ENCODE measurements at regions not wholly inside any gene's neighbourhood (a gene's known extent, or its start where the extent isn't known, plus 50 kb on each side); places are given as distances from the start of the nearest gene placed in this dataset.

GRCh38 chr11:116310226-116310625 is 462.6 kb downstream of the BUD13 start:
- in situ Hi-C loops (cut with HindIII; ENCODE audit: low sequenced_read_pairs) = no loop called here
- no peak for TF ChIP-seq CTCF (IDR thresholded peaks at IDR 0.05; ENCODE audit: low read depth, low read length, missing control alignments)
- no peak overlapping the region for H3K4me3 ChIP-seq (ENCODE audit: low read depth, low read length)
- DNase-seq (ENCODE audit: low read depth) = peak; percentile 76

DNA sequence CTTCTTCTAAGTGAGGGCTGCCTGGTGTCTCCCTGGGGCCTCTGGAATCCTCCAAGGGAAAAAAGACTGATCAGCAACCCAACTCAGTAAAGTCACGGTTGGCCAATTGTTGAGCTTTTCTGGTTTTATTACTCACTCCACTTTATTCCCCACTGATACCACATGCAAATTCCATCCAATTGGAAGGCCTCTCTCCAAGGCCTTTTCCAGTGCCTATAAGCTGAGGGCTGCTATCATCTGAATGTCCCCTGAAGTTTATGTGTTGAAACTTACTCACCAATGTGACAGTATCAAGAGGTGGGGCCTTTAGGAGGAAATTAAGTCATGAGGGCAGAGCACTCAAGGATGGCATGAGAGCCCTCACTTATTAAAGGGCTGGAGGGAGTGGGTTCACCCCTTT is 463.3 kb downstream of the BUD13 start:
- in situ Hi-C loops (cut with HindIII; ENCODE audit: low sequenced_read_pairs) = no loop called here
- no peak for DNase-seq (ENCODE audit: low read depth)
- no peak for TF ChIP-seq CTCF (IDR thresholded peaks at IDR 0.05; ENCODE audit: low read depth, low read length, missing control alignments)
- H3K4me3 ChIP-seq (ENCODE audit: low read depth, low read length) = no peak overlapping the region

DNA sequence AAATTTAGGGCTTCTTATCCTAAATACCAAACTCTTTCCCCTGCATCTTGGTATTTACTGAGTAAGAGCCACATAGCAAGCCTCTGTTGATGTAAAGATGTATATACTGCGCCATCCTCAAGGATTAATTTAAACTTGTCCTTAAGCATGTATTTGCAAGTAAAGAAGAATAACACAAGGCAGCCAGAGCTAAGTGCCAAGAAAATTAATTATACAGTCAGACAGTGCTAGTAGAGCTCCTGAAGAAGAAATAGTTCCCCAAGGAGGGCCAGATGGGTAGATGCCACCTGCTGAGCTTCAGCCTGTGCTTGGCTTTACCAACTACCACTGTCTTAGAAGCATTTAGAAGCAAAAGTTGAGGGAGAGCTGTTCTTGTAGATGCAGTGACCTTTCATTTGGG is 470.0 kb downstream of the BUD13 start:
- in situ Hi-C loops (cut with HindIII; ENCODE audit: low sequenced_read_pairs) = no loop called here
- H3K4me3 ChIP-seq (ENCODE audit: low read depth, low read length) = no peak overlapping the region
- no peak for TF ChIP-seq CTCF (IDR thresholded peaks at IDR 0.05; ENCODE audit: low read depth, low read length, missing control alignments)
- DNase-seq (ENCODE audit: low read depth) = no peak

DNA sequence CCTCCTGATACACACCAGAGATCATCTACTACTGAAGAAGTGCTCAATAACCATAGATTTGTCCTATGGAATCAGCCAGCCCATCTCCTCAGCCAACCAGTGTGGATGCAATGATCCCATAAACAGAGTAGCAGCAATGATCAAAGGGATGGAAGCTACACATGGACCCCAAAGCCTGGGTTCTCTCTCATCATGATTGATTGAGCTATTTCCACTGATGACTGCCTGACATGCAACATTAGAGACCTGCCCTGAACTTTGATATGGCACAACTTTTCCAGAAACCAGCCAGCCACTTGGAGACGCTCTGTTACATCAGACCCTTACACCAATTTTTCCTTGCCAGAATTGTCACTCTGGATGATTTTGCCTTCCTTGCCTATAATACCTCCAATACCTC is 471.6 kb downstream of the BUD13 start:
- TF ChIP-seq CTCF (IDR thresholded peaks at IDR 0.05; ENCODE audit: low read depth, low read length, missing control alignments) = no peak
- in situ Hi-C loops (cut with HindIII; ENCODE audit: low sequenced_read_pairs) = no loop called here
- H3K4me3 ChIP-seq (ENCODE audit: low read depth, low read length) = no peak overlapping the region
- no peak for DNase-seq (ENCODE audit: low read depth)

DNA sequence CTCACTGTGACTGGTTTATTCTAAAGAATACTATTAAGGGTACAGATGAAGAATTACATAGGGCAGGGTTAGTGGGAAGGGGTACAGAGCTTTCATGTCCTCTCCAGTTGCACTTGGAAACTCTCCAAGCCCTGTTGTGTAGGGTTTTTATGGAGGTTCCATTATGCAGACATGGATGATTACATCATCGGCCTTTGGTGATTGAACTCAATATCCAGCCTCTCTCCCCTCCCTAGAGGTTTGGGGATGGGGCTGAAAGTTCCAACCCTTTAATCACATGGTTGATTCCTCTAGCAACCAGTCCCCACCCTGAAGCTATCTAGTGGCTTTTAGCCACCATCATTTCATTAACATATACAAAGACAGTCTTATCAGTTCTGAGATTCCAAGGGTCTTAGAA is 472.6 kb downstream of the BUD13 start:
- DNase-seq (ENCODE audit: low read depth) = no peak
- no peak for TF ChIP-seq CTCF (IDR thresholded peaks at IDR 0.05; ENCODE audit: low read depth, low read length, missing control alignments)
- H3K4me3 ChIP-seq (ENCODE audit: low read depth, low read length) = no peak overlapping the region
- in situ Hi-C loops (cut with HindIII; ENCODE audit: low sequenced_read_pairs) = no loop called here

GRCh38 chr11:116294630-116295029 is 478.2 kb downstream of the BUD13 start:
- DNase-seq (ENCODE audit: low read depth) = no peak
- in situ Hi-C loops (cut with HindIII; ENCODE audit: low sequenced_read_pairs) = no loop called here
- no peak overlapping the region for H3K4me3 ChIP-seq (ENCODE audit: low read depth, low read length)

More at GRCh38 chr11:116294630-116295029, 478.2 kb downstream of the BUD13 start:
- TF ChIP-seq CTCF (IDR thresholded peaks at IDR 0.05; ENCODE audit: low read depth, low read length, missing control alignments) = no peak
